ENCODE measurements at regions not wholly inside any gene's neighbourhood (a gene's known extent, or its start where the extent isn't known, plus 50 kb on each side); places are given as distances from the start of the nearest gene placed in this dataset.

- Histone ChIP-seq H3K9me3 (ENCODE audit: insufficient read depth, low read depth, low read length) (no peaks in the 10 kb centered on the region), H3K4me1 (ENCODE audit: insufficient read depth, low read length) (peaks cover 8% of the 10 kb centered on the region; the same call in 1 of the 2 replicates), H3K4me3 (ENCODE audit: low read length) (no peak overlapping the region), H3K27me3 (ENCODE audit: insufficient read depth, low read length) (no peaks in the 10 kb centered on the region), H3K27ac (ENCODE audit: low read length) (no peak overlapping the region), H3K9ac (ENCODE audit: low read depth, low read length) (no peak overlapping the region), H3K36me3 (ENCODE audit: insufficient read depth, low read depth, low read length) (no peaks in the 10 kb centered on the region)
Observed at GRCh38 chr3:22979581-22979980, 223.5 kb upstream of the UBE2E2 start.

GRCh38 chr3:22980346-22980745 lies 222.8 kb upstream of the UBE2E2 start:
- H3K4me3 ChIP-seq (ENCODE audit: low read length): no peak overlapping the region
- H3K27me3 ChIP-seq (ENCODE audit: insufficient read depth, low read length): no peaks in the 10 kb centered on the region
- no peaks in the 10 kb centered on the region for H3K36me3 ChIP-seq (ENCODE audit: insufficient read depth, low read depth, low read length)
- H3K9me3 ChIP-seq (ENCODE audit: insufficient read depth, low read depth, low read length): no peaks in the 10 kb centered on the region
- no peak overlapping the region for H3K9ac ChIP-seq (ENCODE audit: low read depth, low read length)
- no peak overlapping the region for H3K27ac ChIP-seq (ENCODE audit: low read length)
- H3K4me1 ChIP-seq (ENCODE audit: insufficient read depth, low read length): peaks cover 8% of the 10 kb centered on the region; the same call in 1 of the 2 replicates

- Histone ChIP-seq H3K9me3 (ENCODE audit: insufficient read depth, low read depth, low read length) (no peaks in the 10 kb centered on the region), H3K27ac (ENCODE audit: low read length) (no peak overlapping the region), H3K27me3 (ENCODE audit: insufficient read depth, low read length) (no peaks in the 10 kb centered on the region), H3K36me3 (ENCODE audit: insufficient read depth, low read depth, low read length) (no peaks in the 10 kb centered on the region), H3K4me1 (ENCODE audit: insufficient read depth, low read length) (peaks cover 8% of the 10 kb centered on the region; the same call in 1 of the 2 replicates), H3K4me3 (ENCODE audit: low read length) (no peak overlapping the region), H3K9ac (ENCODE audit: low read depth, low read length) (no peak overlapping the region)
Observed at GRCh38 chr3:22981166-22981565, 222.0 kb upstream of the UBE2E2 start.

GRCh38 chr3:22981861-22982260 lies 221.3 kb upstream of the UBE2E2 start:
- Histone ChIP-seq H3K27me3 (ENCODE audit: insufficient read depth, low read length) (no peaks in the 10 kb centered on the region), H3K4me3 (ENCODE audit: low read length) (no peak overlapping the region), H3K36me3 (ENCODE audit: insufficient read depth, low read depth, low read length) (no peaks in the 10 kb centered on the region), H3K9me3 (ENCODE audit: insufficient read depth, low read depth, low read length) (no peaks in the 10 kb centered on the region), H3K9ac (ENCODE audit: low read depth, low read length) (no peak overlapping the region), H3K27ac (ENCODE audit: low read length) (no peak overlapping the region), H3K4me1 (ENCODE audit: insufficient read depth, low read length) (peaks cover 8% of the 10 kb centered on the region; the same call in 1 of the 2 replicates)

- Histone ChIP-seq H3K4me1 (ENCODE audit: insufficient read depth, low read length) (peaks cover 8% of the 10 kb centered on the region; the same call in 1 of the 2 replicates), H3K27ac (ENCODE audit: low read length) (no peak overlapping the region), H3K9me3 (ENCODE audit: insufficient read depth, low read depth, low read length) (no peaks in the 10 kb centered on the region), H3K4me3 (ENCODE audit: low read length) (no peak overlapping the region), H3K9ac (ENCODE audit: low read depth, low read length) (no peak overlapping the region), H3K27me3 (ENCODE audit: insufficient read depth, low read length) (no peaks in the 10 kb centered on the region), H3K36me3 (ENCODE audit: insufficient read depth, low read depth, low read length) (no peaks in the 10 kb centered on the region)
Observed at GRCh38 chr3:22982981-22983587, 220.0 kb upstream of the UBE2E2 start.

GRCh38 chr3:22986958-22987357 lies 216.2 kb upstream of the UBE2E2 start:
- no peaks in the 10 kb centered on the region for H3K36me3 ChIP-seq (ENCODE audit: insufficient read depth, low read depth, low read length)
- H3K27ac ChIP-seq (ENCODE audit: low read length): no peak overlapping the region
- no peaks in the 10 kb centered on the region for H3K27me3 ChIP-seq (ENCODE audit: insufficient read depth, low read length)
- no peaks in the 10 kb centered on the region for H3K9me3 ChIP-seq (ENCODE audit: insufficient read depth, low read depth, low read length)
- H3K9ac ChIP-seq (ENCODE audit: low read depth, low read length): no peak overlapping the region
- no peak overlapping the region for H3K4me3 ChIP-seq (ENCODE audit: low read length)
- H3K4me1 ChIP-seq (ENCODE audit: insufficient read depth, low read length): peaks cover 7% of the 10 kb centered on the region

GRCh38 chr3:22988566-22988965 lies 214.6 kb upstream of the UBE2E2 start:
- Histone ChIP-seq H3K36me3 (ENCODE audit: insufficient read depth, low read depth, low read length) (no peaks in the 10 kb centered on the region), H3K9me3 (ENCODE audit: insufficient read depth, low read depth, low read length) (no peaks in the 10 kb centered on the region), H3K27me3 (ENCODE audit: insufficient read depth, low read length) (no peaks in the 10 kb centered on the region), H3K27ac (ENCODE audit: low read length) (no peak overlapping the region), H3K4me3 (ENCODE audit: low read length) (no peak overlapping the region), H3K9ac (ENCODE audit: low read depth, low read length) (no peak overlapping the region), H3K4me1 (ENCODE audit: insufficient read depth, low read length) (peaks cover 8% of the 10 kb centered on the region)

- Histone ChIP-seq H3K27me3 (ENCODE audit: insufficient read depth, low read length) (no peaks in the 10 kb centered on the region), H3K4me3 (ENCODE audit: low read length) (no peak overlapping the region), H3K9ac (ENCODE audit: low read depth, low read length) (no peak overlapping the region), H3K4me1 (ENCODE audit: insufficient read depth, low read length) (peaks cover 8% of the 10 kb centered on the region), H3K36me3 (ENCODE audit: insufficient read depth, low read depth, low read length) (no peaks in the 10 kb centered on the region), H3K9me3 (ENCODE audit: insufficient read depth, low read depth, low read length) (no peaks in the 10 kb centered on the region), H3K27ac (ENCODE audit: low read length) (no peak overlapping the region)
Observed at GRCh38 chr3:22989716-22990115, 213.4 kb upstream of the UBE2E2 start.

GRCh38 chr3:22990291-22991200 lies 212.6 kb upstream of the UBE2E2 start:
- no peak overlapping the region for H3K9ac ChIP-seq (ENCODE audit: low read depth, low read length)

GRCh38 chr3:22994781-22995180 lies 208.3 kb upstream of the UBE2E2 start:
- H3K9me3 ChIP-seq (ENCODE audit: insufficient read depth, low read depth, low read length): no peaks in the 10 kb centered on the region
- no peaks in the 10 kb centered on the region for H3K27me3 ChIP-seq (ENCODE audit: insufficient read depth, low read length)
- no peak overlapping the region for H3K4me3 ChIP-seq (ENCODE audit: low read length)
- H3K27ac ChIP-seq (ENCODE audit: low read length): no peak overlapping the region
- peaks cover 8% of the 10 kb centered on the region for H3K4me1 ChIP-seq (ENCODE audit: insufficient read depth, low read length)
- H3K36me3 ChIP-seq (ENCODE audit: insufficient read depth, low read depth, low read length): no peaks in the 10 kb centered on the region
- H3K9ac ChIP-seq (ENCODE audit: low read depth, low read length): no peak overlapping the region

More at GRCh38 chr3:22990291-22991200, 212.6 kb upstream of the UBE2E2 start:
- Histone ChIP-seq H3K36me3 (ENCODE audit: insufficient read depth, low read depth, low read length) (no peaks in the 10 kb centered on the region), H3K4me3 (ENCODE audit: low read length) (no peak overlapping the region), H3K27me3 (ENCODE audit: insufficient read depth, low read length) (no peaks in the 10 kb centered on the region), H3K9me3 (ENCODE audit: insufficient read depth, low read depth, low read length) (no peaks in the 10 kb centered on the region), H3K4me1 (ENCODE audit: insufficient read depth, low read length) (peaks cover 8% of the 10 kb centered on the region), H3K27ac (ENCODE audit: low read length) (no peak overlapping the region)

GRCh38 chr3:22996920-22997571 lies 206.1 kb upstream of the UBE2E2 start:
- no peaks in the 10 kb centered on the region; the same call in 1 of the 2 replicates for H3K4me1 ChIP-seq (ENCODE audit: insufficient read depth, low read length)
- no peaks in the 10 kb centered on the region for H3K9me3 ChIP-seq (ENCODE audit: insufficient read depth, low read depth, low read length)
- H3K27ac ChIP-seq (ENCODE audit: low read length): no peak overlapping the region
- H3K4me3 ChIP-seq (ENCODE audit: low read length): no peak overlapping the region
- no peaks in the 10 kb centered on the region for H3K27me3 ChIP-seq (ENCODE audit: insufficient read depth, low read length)
- no peaks in the 10 kb centered on the region for H3K36me3 ChIP-seq (ENCODE audit: insufficient read depth, low read depth, low read length)
- no peak overlapping the region for H3K9ac ChIP-seq (ENCODE audit: low read depth, low read length)
